Epithelial cell of prostate (primary cell): ENCODE measurements at regions not wholly inside any gene's neighbourhood (a gene's known extent, or its start where the extent isn't known, plus 50 kb on each side); places are given as distances from the start of the nearest gene placed in this dataset.

Experiments
- DNase-seq: peaks from one replicate; pipeline ENCODE4 v3.0.0-alpha.2; 2011; ENCODE audit warnings: low read depth, low spot score
- H3K27ac ChIP-seq: fragments of 450-650 bp; 2 replicates; pipeline ENCODE4 v1.5.1; 2017; ENCODE audit warnings: mild to moderate bottlenecking

GRCh38 chr6:4678506-4679300, 97.5 kb upstream of the CDYL start:
- no peak for DNase-seq
- H3K27ac ChIP-seq = no peak overlapping the region

- no peak overlapping the region for H3K27ac ChIP-seq
- DNase-seq = no peak
These were observed 98.5 kb upstream of the CDYL start for GRCh38 chr6:4677751-4678065.

GRCh38 chr6:4677011-4677750, 99.0 kb upstream of the CDYL start:
- DNase-seq = no peak

GRCh38 chr6:4676016-4676415, 100.2 kb upstream of the CDYL start:
- no peak overlapping the region for H3K27ac ChIP-seq
- DNase-seq = no peak

More at GRCh38 chr6:4677011-4677750, 99.0 kb upstream of the CDYL start:
- no peak overlapping the region for H3K27ac ChIP-seq

- no peak overlapping the region for H3K27ac ChIP-seq
- DNase-seq = no peak
These were observed 101.1 kb upstream of the CDYL start for GRCh38 chr6:4675121-4675520.

- no peak for DNase-seq
- no peak overlapping the region for H3K27ac ChIP-seq
These were observed 102.3 kb upstream of the CDYL start for GRCh38 chr6:4673861-4674260.

GRCh38 chr6:4672772-4673171, 103.4 kb upstream of the CDYL start:
- H3K27ac ChIP-seq = no peak overlapping the region
- DNase-seq = no peak

GRCh38 chr6:4671587-4672115, 104.6 kb upstream of the CDYL start:
- no peak for DNase-seq
- no peak overlapping the region for H3K27ac ChIP-seq

GRCh38 chr6:4670824-4671409, 105.3 kb upstream of the CDYL start:
- no peak for DNase-seq
- H3K27ac ChIP-seq = no peak overlapping the region

- H3K27ac ChIP-seq = no peak overlapping the region
- no peak for DNase-seq
These were observed 105.9 kb upstream of the CDYL start for GRCh38 chr6:4670290-4670689.

- no peak overlapping the region for H3K27ac ChIP-seq
- no peak for DNase-seq
These were observed 107.7 kb upstream of the CDYL start for GRCh38 chr6:4668271-4669179.

GRCh38 chr6:4667591-4667990, 108.6 kb upstream of the CDYL start:
- no peak overlapping the region for H3K27ac ChIP-seq
- no peak for DNase-seq

GRCh38 chr6:4666886-4667513, 109.2 kb upstream of the CDYL start:
- DNase-seq = no peak
- H3K27ac ChIP-seq = no peak overlapping the region

- no peak overlapping the region for H3K27ac ChIP-seq
These were observed 110.5 kb upstream of the CDYL start for GRCh38 chr6:4665489-4666417.

GRCh38 chr6:4664911-4665310, 111.3 kb upstream of the CDYL start:
- no peak for DNase-seq

More at GRCh38 chr6:4665489-4666417, 110.5 kb upstream of the CDYL start:
- no peak for DNase-seq

GRCh38 chr6:4664117-4664626, 112.0 kb upstream of the CDYL start:
- no peak overlapping the region for H3K27ac ChIP-seq
- no peak for DNase-seq

More at GRCh38 chr6:4664911-4665310, 111.3 kb upstream of the CDYL start:
- H3K27ac ChIP-seq = no peak overlapping the region

GRCh38 chr6:4662886-4663285, 113.3 kb upstream of the CDYL start:
- no peak overlapping the region for H3K27ac ChIP-seq
- DNase-seq = no peak

- H3K27ac ChIP-seq = no peak overlapping the region
- DNase-seq = no peak
These were observed 114.8 kb upstream of the CDYL start for GRCh38 chr6:4661391-4661790.
